ENCODE measurements at regions not wholly inside any gene's neighbourhood (a gene's known extent, or its start where the extent isn't known, plus 50 kb on each side); places are given as distances from the start of the nearest gene placed in this dataset.

GRCh38 chr9:82447343-82447742 lies 458.8 kb downstream of the SPATA31D1 start:
- Histone ChIP-seq H3K9me2 (replicated peaks; ENCODE audit: insufficient read depth, low read length) (no peaks in the 10 kb centered on the region; the same call in 1 of the 2 replicates), H3K27me3 (ENCODE audit: low read length) (no peaks in the 10 kb centered on the region), H3K9me3 (ENCODE audit: insufficient read depth, low read length) (no peaks in the 10 kb centered on the region), H3K36me3 (ENCODE audit: low read length) (no peaks in the 10 kb centered on the region), H3K4me3 (ENCODE audit: insufficient read depth, low read length, poor library complexity, severe bottlenecking) (no peak overlapping the region), H3F3A (ENCODE audit: insufficient read depth) (no peaks in the 10 kb centered on the region), H2AFZ (ENCODE audit: low read depth, low read length, severe bottlenecking) (no peak overlapping the region), H3K9ac (ENCODE audit: low read length) (no peak overlapping the region), H3K27ac (ENCODE audit: low read depth, low read length) (no peak overlapping the region), H4K20me1 (ENCODE audit: low read depth, low read length) (no peaks in the 10 kb centered on the region), H3K79me2 (ENCODE audit: insufficient read depth, low read length) (no peaks in the 10 kb centered on the region), H3K4me2 (ENCODE audit: low read depth, low read length, poor library complexity, severe bottlenecking) (no peak overlapping the region)
- TF ChIP-seq CTCF (IDR thresholded peaks at IDR 0.05; ENCODE audit: insufficient read depth, low read length, poor library complexity, severe bottlenecking): no peak
- no peak for TF ChIP-seq EZH2phosphoT487 (conservative IDR thresholded peaks at IDR 0.05; ENCODE audit: low read length)

GRCh38 chr9:82449986-82450385 lies 461.4 kb downstream of the SPATA31D1 start:
- H3K4me2 ChIP-seq (ENCODE audit: low read depth, low read length, poor library complexity, severe bottlenecking): no peak overlapping the region
- H3K27me3 ChIP-seq (ENCODE audit: low read length): no peaks in the 10 kb centered on the region
- H3K9me3 ChIP-seq (ENCODE audit: insufficient read depth, low read length): no peaks in the 10 kb centered on the region
- no peaks in the 10 kb centered on the region for H3K36me3 ChIP-seq (ENCODE audit: low read length)
- H2AFZ ChIP-seq (ENCODE audit: low read depth, low read length, severe bottlenecking): no peak overlapping the region
- H3F3A ChIP-seq (ENCODE audit: insufficient read depth): no peaks in the 10 kb centered on the region
- H4K20me1 ChIP-seq (ENCODE audit: low read depth, low read length): no peaks in the 10 kb centered on the region
- H3K79me2 ChIP-seq (ENCODE audit: insufficient read depth, low read length): no peaks in the 10 kb centered on the region
- H3K4me3 ChIP-seq (ENCODE audit: insufficient read depth, low read length, poor library complexity, severe bottlenecking): no peak overlapping the region
- no peak for TF ChIP-seq EZH2phosphoT487 (conservative IDR thresholded peaks at IDR 0.05; ENCODE audit: low read length)
- TF ChIP-seq CTCF (IDR thresholded peaks at IDR 0.05; ENCODE audit: insufficient read depth, low read length, poor library complexity, severe bottlenecking): no peak
- no peak overlapping the region for H3K9ac ChIP-seq (ENCODE audit: low read length)
- H3K27ac ChIP-seq (ENCODE audit: low read depth, low read length): no peak overlapping the region
- H3K9me2 ChIP-seq (replicated peaks; ENCODE audit: insufficient read depth, low read length): no peaks in the 10 kb centered on the region; the same call in 1 of the 2 replicates

GRCh38 chr9:82454509-82455190 lies 466.1 kb downstream of the SPATA31D1 start:
- no peaks in the 10 kb centered on the region for H3K9me2 ChIP-seq (replicated peaks; ENCODE audit: insufficient read depth, low read length)
- H3K9me3 ChIP-seq (ENCODE audit: insufficient read depth, low read length): no peaks in the 10 kb centered on the region
- H3K9ac ChIP-seq (ENCODE audit: low read length): no peak overlapping the region
- no peaks in the 10 kb centered on the region for H3K79me2 ChIP-seq (ENCODE audit: insufficient read depth, low read length)
- no peaks in the 10 kb centered on the region for H4K20me1 ChIP-seq (ENCODE audit: low read depth, low read length)
- no peak overlapping the region for H3K4me3 ChIP-seq (ENCODE audit: insufficient read depth, low read length, poor library complexity, severe bottlenecking)
- H3F3A ChIP-seq (ENCODE audit: insufficient read depth): no peaks in the 10 kb centered on the region
- no peak overlapping the region for H3K27ac ChIP-seq (ENCODE audit: low read depth, low read length)
- H3K27me3 ChIP-seq (ENCODE audit: low read length): no peaks in the 10 kb centered on the region
- no peak overlapping the region for H2AFZ ChIP-seq (ENCODE audit: low read depth, low read length, severe bottlenecking)
- TF ChIP-seq EZH2phosphoT487 (conservative IDR thresholded peaks at IDR 0.05; ENCODE audit: low read length) (no peak), CTCF (IDR thresholded peaks at IDR 0.05; ENCODE audit: insufficient read depth, low read length, poor library complexity, severe bottlenecking) (no peak)
- H3K4me2 ChIP-seq (ENCODE audit: low read depth, low read length, poor library complexity, severe bottlenecking): no peak overlapping the region
- no peaks in the 10 kb centered on the region for H3K36me3 ChIP-seq (ENCODE audit: low read length)
